GM23338 (cell line): ENCODE measurements at regions not wholly inside any gene's neighbourhood (a gene's known extent, or its start where the extent isn't known, plus 50 kb on each side); places are given as distances from the start of the nearest gene placed in this dataset.

ENCODE experiments used
- CREB1 ChIP-seq: fragments of 250-450 bp; sonication (Bioruptor Pico); IDR thresholded peaks from 2 replicates; pipeline ENCODE4 v1.5.0; 2020; ENCODE audit warnings: low read depth, mild to moderate bottlenecking, moderate library complexity
- EZH2 ChIP-seq: fragments of 200-600 bp; sonication (generic); IDR thresholded peaks from one replicate; pipeline ENCODE4 v1.8.0; 2017; ENCODE audit warnings: antibody characterized with exemption, mild to moderate bottlenecking, low read depth; ENCODE audit not compliant: unreplicated experiment
- EZH2phosphoT487 ChIP-seq: fragments of 200-600 bp; sonication (generic); IDR thresholded peaks from one replicate; pipeline ENCODE4 v1.8.1; 2018; ENCODE audit warnings: antibody characterized with exemption; ENCODE audit not compliant: unreplicated experiment
- JUNB ChIP-seq: IDR thresholded peaks from one replicate; pipeline ENCODE4 v1.6.1; 2016; ENCODE audit warnings: antibody characterized with exemption; ENCODE audit not compliant: unreplicated experiment
- NANOG ChIP-seq: IDR thresholded peaks from 2 replicates; pipeline ENCODE4 v1.6.1; 2016; ENCODE audit warnings: antibody characterized with exemption, borderline replicate concordance
- POLR2AphosphoS5 ChIP-seq: IDR thresholded peaks from 2 replicates; pipeline ENCODE4 v1.6.1; 2016; ENCODE audit warnings: antibody characterized with exemption, low read depth
- REST ChIP-seq: IDR thresholded peaks from one replicate; pipeline ENCODE4 v1.6.1; 2018; ENCODE audit warnings: antibody characterized with exemption; ENCODE audit not compliant: unreplicated experiment
- STAT1 ChIP-seq: IDR thresholded peaks from one replicate; pipeline ENCODE4 v1.6.1; 2016; ENCODE audit warnings: antibody characterized with exemption; ENCODE audit not compliant: unreplicated experiment
- ZNF331 ChIP-seq: fragments of 250-450 bp; sonication (Bioruptor Pico); IDR thresholded peaks from 2 replicates; pipeline ENCODE4 v1.5.0; 2020; ENCODE audit warnings: low read depth, mild to moderate bottlenecking, moderate library complexity
- TF ChIP-seq, protein P1 (sequence below), 2 experiments: fragments of 200-600 bp in 1 of 2; sonication (generic) in 1 of 2; conservative IDR thresholded peaks; 2 replicates each; pipeline versions ENCODE4 v1.5.1 to v1.6.1; 2016 to 2017; ENCODE audit warnings: antibody characterized with exemption in 2 of 2, low read depth in 2 of 2, mild to moderate bottlenecking in 2 of 2, moderate library complexity in 1 of 2
- TF ChIP-seq, protein P2 (sequence below): fragments of 250-450 bp; sonication (Bioruptor Pico); IDR thresholded peaks from 2 replicates; pipeline ENCODE4 v1.5.0; 2020; ENCODE audit warnings: mild to moderate bottlenecking, moderate library complexity
- TF ChIP-seq, protein P3 (sequence below): IDR thresholded peaks from 2 replicates; pipeline ENCODE4 v1.6.1; 2016; ENCODE audit warnings: antibody characterized with exemption

- TF ChIP-seq, protein P1, sequence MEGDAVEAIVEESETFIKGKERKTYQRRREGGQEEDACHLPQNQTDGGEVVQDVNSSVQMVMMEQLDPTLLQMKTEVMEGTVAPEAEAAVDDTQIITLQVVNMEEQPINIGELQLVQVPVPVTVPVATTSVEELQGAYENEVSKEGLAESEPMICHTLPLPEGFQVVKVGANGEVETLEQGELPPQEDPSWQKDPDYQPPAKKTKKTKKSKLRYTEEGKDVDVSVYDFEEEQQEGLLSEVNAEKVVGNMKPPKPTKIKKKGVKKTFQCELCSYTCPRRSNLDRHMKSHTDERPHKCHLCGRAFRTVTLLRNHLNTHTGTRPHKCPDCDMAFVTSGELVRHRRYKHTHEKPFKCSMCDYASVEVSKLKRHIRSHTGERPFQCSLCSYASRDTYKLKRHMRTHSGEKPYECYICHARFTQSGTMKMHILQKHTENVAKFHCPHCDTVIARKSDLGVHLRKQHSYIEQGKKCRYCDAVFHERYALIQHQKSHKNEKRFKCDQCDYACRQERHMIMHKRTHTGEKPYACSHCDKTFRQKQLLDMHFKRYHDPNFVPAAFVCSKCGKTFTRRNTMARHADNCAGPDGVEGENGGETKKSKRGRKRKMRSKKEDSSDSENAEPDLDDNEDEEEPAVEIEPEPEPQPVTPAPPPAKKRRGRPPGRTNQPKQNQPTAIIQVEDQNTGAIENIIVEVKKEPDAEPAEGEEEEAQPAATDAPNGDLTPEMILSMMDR (conservative IDR thresholded peaks at IDR 0.05; ENCODE audit: low read depth in 2 of 2) = no peak
- TF ChIP-seq EZH2 (no peak), POLR2AphosphoS5 (no peak), CREB1 (CRISPR knock-in tag) (no peak), REST (no peak), EZH2phosphoT487 (no peak), NANOG (no peak), ZNF331 (CRISPR knock-in tag) (no peak), STAT1 (no peak), JUNB (no peak)
- TF ChIP-seq, protein P2, sequence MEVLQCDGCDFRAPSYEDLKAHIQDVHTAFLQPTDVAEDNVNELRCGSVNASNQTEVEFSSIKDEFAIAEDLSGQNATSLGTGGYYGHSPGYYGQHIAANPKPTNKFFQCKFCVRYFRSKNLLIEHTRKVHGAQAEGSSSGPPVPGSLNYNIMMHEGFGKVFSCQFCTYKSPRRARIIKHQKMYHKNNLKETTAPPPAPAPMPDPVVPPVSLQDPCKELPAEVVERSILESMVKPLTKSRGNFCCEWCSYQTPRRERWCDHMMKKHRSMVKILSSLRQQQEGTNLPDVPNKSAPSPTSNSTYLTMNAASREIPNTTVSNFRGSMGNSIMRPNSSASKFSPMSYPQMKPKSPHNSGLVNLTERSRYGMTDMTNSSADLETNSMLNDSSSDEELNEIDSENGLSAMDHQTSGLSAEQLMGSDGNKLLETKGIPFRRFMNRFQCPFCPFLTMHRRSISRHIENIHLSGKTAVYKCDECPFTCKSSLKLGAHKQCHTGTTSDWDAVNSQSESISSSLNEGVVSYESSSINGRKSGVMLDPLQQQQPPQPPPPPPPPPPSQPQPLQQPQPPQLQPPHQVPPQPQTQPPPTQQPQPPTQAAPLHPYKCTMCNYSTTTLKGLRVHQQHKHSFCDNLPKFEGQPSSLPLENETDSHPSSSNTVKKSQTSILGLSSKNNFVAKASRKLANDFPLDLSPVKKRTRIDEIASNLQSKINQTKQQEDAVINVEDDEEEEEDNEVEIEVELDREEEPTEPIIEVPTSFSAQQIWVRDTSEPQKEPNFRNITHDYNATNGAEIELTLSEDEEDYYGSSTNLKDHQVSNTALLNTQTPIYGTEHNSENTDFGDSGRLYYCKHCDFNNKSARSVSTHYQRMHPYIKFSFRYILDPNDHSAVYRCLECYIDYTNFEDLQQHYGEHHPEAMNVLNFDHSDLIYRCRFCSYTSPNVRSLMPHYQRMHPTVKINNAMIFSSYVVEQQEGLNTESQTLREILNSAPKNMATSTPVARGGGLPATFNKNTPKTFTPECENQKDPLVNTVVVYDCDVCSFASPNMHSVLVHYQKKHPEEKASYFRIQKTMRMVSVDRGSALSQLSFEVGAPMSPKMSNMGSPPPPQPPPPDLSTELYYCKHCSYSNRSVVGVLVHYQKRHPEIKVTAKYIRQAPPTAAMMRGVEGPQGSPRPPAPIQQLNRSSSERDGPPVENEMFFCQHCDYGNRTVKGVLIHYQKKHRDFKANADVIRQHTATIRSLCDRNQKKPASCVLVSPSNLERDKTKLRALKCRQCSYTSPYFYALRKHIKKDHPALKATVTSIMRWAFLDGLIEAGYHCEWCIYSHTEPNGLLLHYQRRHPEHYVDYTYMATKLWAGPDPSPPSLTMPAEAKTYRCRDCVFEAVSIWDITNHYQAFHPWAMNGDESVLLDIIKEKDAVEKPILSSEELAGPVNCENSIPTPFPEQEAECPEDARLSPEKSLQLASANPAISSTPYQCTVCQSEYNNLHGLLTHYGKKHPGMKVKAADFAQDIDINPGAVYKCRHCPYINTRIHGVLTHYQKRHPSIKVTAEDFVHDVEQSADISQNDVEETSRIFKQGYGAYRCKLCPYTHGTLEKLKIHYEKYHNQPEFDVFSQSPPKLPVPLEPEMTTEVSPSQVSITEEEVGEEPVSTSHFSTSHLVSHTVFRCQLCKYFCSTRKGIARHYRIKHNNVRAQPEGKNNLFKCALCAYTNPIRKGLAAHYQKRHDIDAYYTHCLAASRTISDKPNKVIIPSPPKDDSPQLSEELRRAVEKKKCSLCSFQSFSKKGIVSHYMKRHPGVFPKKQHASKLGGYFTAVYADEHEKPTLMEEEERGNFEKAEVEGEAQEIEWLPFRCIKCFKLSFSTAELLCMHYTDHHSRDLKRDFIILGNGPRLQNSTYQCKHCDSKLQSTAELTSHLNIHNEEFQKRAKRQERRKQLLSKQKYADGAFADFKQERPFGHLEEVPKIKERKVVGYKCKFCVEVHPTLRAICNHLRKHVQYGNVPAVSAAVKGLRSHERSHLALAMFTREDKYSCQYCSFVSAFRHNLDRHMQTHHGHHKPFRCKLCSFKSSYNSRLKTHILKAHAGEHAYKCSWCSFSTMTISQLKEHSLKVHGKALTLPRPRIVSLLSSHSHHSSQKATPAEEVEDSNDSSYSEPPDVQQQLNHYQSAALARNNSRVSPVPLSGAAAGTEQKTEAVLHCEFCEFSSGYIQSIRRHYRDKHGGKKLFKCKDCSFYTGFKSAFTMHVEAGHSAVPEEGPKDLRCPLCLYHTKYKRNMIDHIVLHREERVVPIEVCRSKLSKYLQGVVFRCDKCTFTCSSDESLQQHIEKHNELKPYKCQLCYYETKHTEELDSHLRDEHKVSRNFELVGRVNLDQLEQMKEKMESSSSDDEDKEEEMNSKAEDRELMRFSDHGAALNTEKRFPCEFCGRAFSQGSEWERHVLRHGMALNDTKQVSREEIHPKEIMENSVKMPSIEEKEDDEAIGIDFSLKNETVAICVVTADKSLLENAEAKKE (CRISPR knock-in tag) = no peak
- TF ChIP-seq, protein P3, sequence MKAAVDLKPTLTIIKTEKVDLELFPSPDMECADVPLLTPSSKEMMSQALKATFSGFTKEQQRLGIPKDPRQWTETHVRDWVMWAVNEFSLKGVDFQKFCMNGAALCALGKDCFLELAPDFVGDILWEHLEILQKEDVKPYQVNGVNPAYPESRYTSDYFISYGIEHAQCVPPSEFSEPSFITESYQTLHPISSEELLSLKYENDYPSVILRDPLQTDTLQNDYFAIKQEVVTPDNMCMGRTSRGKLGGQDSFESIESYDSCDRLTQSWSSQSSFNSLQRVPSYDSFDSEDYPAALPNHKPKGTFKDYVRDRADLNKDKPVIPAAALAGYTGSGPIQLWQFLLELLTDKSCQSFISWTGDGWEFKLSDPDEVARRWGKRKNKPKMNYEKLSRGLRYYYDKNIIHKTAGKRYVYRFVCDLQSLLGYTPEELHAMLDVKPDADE = no peak
Observed at GRCh38 chr12:58288190-58288589, 346.8 kb downstream of the ATP23 start.
